ENCODE measurements at regions not wholly inside any gene's neighbourhood (a gene's known extent, or its start where the extent isn't known, plus 50 kb on each side); places are given as distances from the start of the nearest gene placed in this dataset.

DNA sequence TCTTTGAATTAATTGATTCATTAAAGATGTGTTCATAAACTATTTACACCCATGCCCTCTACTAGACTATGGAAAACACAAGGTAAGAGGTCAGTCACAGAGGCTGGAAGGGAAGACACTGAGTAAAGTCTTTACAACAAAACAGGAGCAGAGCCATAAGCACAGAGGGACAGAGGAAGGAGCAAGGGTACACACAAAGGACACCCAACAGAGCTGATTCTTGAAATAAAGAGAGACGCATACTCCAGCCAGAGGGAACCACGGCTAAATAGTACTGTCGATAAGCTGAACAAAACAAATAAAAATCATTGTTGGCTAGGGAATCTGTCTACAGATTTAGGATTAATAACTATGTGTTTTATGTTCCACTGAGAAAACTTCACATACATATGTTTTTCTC lies 289.2 kb downstream of the EFNB2 start:
- no peak for DNase-seq (ENCODE audit: low read depth in 4 of 4, low spot score in 3 of 4)

DNA sequence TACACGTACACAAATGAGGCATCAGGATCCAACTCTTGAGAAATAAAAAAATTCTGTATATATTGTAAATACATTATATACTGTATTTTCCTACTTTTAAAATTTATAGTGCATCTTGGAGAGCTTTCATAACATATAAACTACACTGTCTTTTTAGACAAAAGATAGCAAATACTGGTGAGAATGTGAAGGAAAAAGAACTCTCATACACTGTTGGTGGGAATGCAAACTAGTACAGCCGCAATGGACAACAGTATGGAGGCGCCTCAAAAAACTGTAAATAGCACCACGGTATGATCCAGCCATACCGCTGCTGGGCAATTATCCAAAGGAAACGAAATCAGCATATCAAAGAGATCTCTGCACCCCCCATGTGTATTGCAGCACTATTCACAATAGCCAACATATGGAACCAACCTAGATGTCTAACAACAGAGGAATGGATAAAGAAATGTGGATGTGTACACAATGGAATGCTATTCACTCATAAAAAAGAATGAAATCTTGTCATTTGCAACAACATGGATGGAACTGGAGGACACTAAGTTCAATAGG lies 292.4 kb downstream of the EFNB2 start:
- DNase-seq (ENCODE audit: low read depth in 4 of 4, low spot score in 3 of 4), result no peak

DNA sequence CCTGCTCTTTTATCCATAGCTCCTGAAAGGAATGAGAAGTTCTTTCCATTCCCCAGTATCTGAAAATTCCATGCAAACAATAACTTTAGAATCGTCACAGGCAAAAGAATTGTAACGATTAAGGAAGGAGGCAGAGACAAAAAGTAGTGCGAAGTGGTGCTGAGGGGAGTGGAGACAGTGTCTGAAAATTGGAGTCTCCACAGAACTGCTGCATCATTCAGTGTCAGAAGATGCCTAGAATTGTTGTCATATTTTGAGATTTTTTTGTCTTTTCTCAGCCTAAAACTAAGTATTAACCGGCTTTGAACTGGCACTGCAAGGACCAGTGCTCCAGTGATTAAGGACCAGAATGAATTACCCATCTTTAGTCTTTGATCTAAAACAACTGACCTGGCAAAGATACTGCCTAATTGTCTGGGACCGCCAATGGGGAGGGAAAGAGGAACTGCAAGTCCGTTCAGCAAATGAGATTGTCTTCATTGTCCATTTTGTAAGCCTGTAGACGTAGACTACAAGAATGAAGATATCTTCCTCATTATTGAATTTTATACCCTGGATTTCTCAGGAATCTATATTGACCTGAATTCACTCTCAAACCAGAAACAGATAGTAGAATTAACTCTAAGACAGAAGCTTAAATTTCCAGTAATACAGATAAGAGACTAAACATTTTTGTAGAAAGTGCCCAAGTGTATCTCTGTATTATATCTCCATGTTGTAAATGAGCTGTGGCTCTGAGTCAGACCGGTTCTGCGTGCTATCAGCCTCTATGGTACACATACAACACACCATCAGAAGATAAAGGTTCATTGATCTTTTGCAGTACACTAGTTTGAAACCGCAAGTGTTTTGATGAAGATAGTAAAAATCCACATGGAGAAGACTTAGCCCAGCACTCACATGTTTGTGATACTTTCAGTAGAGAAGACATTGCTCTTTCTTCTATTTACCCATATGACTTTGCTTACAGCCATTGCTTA lies 293.2 kb downstream of the EFNB2 start:
- DNase-seq (ENCODE audit: low read depth in 4 of 4, low spot score in 3 of 4), result no peak

DNA sequence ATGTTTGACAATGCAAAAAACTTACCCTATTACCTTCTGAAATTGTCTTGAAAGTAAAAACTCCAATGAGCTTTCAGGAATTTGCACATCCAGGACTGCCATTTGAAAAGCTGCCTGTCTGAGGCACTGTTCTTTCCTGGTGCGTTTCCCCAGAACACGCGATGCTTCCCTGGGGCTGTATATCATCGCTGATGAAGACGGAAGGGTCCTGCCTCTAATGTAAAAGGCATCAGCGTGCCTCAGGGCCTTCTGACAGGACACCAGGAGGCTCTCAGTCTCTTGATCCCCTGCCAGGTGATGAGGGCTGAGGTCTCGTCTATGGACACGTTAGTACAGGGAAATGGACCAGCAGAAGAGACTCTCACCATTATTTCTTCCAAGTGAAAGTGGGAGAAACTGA lies 296.8 kb downstream of the EFNB2 start:
- DNase-seq (ENCODE audit: low read depth in 4 of 4, low spot score in 3 of 4), result no peak

DNA sequence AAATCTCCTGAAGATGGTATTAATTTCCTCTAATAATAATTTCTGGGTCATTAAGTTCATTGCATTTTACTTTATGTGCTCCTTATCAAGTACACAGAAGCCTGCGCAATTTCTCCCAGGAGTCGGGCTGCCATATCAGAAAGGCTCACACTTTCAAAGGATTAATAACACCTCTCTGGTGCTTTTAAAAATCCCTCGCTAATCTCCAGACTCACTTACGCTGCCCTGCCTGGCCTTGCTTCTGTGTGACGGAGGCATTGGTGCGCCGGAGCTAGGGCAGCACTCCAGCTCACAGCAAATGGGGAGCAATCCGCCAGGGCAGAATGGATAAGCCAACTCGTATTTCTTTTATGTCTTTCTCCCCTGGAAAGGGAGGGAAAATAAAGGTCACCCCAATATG lies 300.8 kb downstream of the EFNB2 start:
- DNase-seq (ENCODE audit: low read depth in 4 of 4, low spot score in 3 of 4), result no peak

DNA sequence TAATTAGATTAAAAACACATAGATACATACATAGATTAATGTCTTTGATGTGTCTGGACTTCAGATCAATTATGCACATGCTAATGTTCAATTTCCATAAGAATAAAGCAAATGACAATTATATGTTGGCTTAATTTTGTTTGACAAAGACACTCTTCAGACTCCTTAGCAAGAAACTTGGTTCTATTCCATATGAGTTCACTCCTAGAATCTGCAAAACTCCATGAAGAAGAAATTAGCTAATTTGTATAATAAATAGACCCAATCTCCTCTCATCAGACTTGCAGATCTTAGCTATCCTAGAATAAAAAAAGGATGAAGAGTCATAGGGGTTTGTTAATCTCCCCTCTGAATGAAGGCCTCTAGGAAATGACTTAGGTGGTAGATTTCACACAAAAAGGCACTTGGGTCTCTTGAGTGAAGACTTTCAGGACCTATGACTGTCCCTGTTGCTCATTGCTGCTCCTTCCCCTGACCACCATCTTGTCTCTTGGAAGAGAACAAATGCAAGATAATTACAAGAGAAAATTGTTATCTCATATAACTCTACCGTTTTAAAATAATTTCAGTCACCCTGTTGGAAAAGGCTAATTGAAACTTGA lies 302.2 kb downstream of the EFNB2 start:
- no peak for DNase-seq (ENCODE audit: low read depth in 4 of 4, low spot score in 3 of 4)

DNA sequence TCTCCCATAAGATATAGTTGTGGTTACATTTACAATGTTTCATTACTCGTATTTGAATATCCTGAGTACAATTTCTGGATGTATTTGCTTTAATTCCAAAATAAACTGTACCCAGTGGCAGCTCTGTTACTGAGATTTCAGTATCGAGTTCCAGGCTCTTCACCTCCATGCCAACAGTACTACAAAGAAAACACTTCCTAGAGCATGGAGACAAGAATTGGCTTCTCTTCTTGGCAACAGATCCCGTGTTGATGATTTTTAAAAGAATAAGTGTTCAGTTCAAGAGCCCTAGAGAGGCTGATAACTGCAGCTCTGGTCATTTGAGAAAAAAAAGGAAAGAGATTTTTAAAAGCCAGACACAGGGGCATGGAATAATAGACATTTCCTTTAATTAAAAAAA lies 302.8 kb downstream of the EFNB2 start:
- DNase-seq (ENCODE audit: low read depth in 4 of 4, low spot score in 3 of 4), result no peak

DNA sequence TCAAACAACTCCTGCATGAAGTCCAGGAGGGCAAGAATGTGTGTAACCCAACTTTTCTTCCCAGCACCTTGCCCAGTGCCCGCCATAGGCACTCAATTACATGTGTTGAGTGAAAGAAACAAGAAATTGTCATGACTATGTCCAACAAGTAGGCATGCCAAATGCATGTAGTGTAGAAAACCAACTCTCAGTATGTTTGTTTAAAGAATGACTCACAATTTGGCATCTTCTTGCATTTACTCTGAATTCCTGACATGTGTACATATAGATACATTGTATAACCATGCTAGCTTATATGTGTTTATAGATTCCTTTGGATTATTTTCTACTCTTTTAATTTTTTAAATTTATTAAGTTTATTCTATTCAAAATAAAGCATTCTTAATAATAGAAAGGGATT lies 305.0 kb downstream of the EFNB2 start:
- no peak for DNase-seq (ENCODE audit: low read depth in 4 of 4, low spot score in 3 of 4)

DNA sequence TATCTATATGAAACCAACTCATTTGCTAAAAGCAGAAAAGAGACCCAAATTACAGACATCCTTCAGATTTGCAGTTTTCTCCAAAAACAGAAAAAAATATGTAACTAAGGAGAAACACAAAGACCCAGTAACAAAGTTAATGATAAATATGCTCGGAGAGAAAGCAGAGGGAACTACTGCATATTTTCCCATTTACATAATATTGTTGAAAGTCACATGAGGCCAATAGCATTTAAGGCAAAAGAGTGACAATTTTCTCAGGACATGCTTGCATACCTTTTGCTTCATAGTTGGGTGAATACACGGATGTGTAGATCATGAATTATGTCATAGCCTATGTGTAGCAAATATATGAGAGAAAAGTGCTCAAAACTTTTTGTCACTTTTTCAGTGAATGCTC lies 310.3 kb downstream of the EFNB2 start:
- DNase-seq (ENCODE audit: low read depth in 4 of 4, low spot score in 3 of 4), result no peak

DNA sequence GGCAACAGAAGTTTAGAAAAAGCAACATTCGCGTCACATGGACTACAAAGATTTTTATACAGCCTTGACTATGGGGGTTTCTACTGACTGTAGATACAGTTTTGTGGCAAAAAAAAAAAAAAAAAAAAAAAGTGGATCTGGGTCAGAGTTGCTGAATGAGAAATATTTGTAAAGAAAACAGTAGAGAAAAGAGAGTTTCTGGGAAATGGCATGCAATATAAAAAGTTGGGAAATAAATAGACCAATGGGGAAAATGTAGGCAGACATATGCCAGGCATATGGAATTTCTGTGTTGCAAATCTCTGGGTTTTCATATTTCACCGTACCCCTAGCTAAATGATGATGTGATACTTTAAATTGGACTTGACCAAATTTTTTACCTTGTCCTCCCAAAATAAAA lies 315.3 kb downstream of the EFNB2 start:
- no peak for DNase-seq (ENCODE audit: low read depth in 4 of 4, low spot score in 3 of 4)

DNA sequence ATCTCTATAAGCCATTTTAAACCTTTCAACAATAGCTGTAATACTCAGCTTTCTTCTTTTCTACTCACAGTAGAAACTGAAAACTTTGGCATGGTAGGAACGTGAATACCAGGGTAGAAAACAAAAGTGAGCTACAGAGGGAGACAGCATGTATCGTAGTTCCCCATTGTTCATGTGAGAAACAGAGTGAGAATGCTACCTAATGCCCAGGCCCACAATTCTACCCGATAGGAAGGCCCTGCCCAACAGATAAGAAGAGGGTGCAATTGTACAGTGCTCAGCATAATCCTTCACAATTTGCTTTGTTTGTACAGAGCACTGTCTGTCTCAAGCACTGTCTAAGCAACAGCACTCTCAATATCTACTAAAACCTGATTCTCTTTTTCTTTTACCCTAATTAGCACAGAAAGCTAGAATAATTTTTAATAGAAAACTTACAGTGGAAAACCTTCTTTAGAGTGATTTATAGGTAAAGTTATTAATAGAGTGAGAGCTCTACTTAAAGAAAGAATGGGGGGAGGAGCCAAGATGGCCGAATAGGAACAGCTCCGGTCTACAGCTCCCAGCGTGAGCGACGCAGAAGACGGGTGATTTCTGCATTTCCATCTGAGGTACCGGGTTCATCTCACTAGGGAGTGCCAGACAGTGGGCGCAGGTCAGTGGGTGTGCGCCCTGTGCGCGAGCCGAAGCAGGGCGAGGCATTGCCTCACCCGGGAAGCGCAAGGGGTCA lies 322.3 kb downstream of the EFNB2 start:
- no peak for DNase-seq (ENCODE audit: low read depth in 4 of 4, low spot score in 3 of 4)

DNA sequence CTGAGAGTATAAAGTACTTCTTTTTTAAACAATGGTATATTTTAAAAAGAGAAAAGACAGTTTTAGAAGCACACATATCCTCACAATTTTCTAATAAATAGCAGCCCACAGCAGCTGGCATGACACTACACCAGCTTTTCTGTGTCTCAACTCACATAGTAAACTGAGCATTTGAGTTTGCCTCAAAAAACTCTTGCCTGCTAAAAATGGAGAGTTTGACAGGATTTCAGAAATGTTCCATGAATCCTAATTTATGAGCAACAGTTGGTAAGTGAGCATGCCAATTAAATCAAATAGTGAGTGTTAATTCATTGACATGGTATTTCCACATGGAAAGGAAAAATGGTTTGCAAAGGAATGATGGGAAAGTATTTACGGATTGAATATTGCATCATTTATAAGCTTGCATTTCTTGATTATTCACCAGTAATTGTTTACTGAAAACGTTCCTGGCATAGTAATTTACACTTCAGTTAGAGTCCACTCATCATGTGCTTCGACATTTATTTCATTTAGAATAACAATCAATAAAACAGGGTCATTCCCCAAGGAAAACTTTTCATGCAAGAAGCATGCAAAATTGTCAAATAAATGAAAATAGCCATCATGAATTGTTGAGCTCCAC lies 323.0 kb downstream of the EFNB2 start:
- DNase-seq (ENCODE audit: low read depth in 4 of 4, low spot score in 3 of 4), result no peak

DNA sequence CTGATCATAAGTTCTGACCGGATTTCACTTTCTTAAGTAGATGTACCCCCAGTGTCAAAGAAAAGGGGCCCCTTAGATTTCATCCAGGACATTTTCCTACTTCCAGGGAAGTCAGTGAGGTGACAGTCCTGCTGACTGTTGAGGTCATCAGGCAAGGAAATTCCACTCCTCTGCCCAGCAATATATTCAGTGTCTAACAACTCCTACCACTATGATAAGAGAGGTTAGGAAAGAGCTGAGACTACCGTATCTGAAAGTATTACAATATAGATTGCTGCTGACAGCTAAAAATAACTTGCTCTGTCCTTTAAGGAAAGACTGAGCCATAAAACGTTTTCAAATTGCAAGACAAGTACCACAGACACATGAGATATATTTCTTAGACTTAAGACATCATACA lies 325.1 kb downstream of the EFNB2 start:
- DNase-seq (ENCODE audit: low read depth in 4 of 4, low spot score in 3 of 4), result no peak

DNA sequence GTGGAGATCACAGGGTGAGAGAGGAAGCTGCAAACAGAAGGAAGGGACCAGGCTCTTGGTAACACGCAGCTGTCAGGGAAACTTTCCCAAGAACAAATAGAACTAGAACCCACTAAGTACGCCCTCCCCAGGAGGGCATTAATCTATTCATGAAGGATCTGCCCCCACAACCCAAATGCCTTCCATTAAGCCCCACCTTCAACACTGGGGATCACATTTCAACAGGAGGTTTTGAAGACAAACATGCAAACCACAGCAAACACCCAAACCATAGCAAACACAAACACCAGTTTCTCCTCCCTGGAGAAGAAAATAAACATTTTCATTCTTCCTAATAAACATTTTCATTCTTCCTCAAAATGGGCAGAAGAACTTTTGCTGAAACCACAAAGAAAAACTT lies 329.6 kb downstream of the EFNB2 start:
- no peak for DNase-seq (ENCODE audit: low read depth in 4 of 4, low spot score in 3 of 4)

DNA sequence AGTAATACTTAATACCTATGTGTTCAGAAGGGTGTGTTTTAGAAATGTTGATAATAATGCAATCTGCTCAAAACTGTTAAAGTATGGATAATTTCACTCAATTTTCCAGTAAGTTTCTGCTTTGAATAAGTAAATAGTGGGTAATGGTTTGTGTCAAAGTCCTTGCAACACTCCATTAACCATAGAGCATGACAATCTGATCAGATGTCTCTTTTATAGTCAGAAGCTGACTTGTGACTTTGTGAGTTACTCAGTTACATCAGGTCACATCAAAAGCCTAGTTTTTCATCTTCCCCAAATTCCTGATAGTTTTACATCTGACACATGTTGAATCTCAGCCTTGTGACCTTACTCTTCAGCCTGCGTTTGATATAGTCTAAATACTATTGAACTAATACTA lies 338.0 kb downstream of the EFNB2 start:
- DNase-seq (ENCODE audit: low read depth in 4 of 4, low spot score in 3 of 4), result no peak

DNA sequence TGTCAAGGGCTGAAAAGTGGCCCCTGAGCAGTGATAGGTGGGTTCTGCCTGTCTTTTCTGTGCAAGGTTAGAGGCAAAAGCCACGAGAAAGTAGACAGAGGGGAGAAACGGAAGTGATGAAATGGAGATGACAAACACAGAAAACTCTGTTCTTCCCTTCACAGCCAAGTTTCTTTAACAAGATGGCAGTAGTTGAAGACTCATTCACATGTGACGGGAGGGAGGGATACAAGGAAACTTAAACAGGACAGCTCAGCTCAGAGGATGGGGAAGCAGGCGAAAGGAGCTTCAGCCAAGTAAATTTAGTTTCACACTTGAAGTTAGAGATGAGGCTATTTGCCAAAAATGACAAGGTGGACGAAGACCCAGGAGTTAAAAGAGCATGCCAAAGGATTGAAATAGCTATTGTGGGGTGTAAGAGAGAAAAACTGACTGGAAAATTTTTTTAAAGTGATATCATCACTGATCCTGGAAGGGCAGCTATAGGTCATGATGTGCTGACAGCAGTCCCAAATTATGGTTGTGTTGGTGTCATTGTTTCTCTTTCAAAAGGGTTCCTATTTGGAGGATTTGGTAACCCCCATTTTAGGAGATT lies 347.9 kb downstream of the EFNB2 start:
- no peak for DNase-seq (ENCODE audit: low read depth in 4 of 4, low spot score in 3 of 4)

DNA sequence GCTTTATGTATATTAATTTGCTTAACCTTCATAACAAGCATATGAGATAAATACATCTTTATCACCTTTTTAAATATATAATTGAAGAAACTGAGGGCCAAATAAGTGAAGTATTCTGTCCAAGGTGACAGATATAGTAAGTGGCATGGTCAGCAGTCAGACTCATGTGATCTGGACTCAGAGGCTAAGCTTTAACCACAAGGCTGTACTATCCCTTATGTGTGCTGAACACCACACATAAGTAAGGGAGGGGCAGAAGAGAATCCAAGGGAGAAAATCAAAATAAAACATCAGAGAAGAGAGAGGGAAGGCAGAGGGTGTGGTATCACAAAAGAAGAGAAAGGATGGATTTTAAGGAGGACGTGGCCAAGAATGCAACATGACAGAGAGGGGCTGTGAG lies 348.4 kb downstream of the EFNB2 start:
- DNase-seq (ENCODE audit: low read depth in 4 of 4, low spot score in 3 of 4), result no peak

DNA sequence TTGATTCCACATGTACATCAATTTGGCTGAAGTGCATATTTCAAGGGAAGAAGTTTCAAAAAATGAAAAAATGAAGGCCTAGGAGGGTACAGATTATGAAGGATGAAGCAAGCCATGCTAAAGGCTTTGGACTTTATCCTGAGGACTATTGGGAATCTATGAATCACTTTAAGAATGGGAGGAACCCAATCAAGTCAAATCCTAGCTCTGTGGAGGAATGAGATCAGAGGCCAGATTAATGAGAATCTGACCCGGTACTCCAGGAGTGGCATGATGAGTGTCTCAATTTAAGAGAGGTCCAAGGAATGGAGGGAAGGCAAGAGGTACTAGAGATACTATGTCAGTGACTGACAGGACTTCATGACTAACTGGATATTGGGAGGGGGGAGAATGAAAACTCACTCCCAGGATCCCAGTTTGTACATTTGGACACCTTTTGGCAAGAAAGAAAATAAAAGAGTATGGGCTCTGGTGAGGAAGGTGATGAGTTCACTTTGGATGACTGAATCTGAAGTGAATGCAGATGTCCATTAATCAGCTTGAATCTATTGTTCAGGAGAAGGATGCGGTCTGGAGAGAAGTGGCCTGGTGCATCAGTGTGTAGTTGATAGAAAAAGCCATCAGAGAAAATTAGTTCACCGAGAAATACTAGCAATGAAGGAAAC lies 349.0 kb downstream of the EFNB2 start:
- no peak for DNase-seq (ENCODE audit: low read depth in 4 of 4, low spot score in 3 of 4)

DNA sequence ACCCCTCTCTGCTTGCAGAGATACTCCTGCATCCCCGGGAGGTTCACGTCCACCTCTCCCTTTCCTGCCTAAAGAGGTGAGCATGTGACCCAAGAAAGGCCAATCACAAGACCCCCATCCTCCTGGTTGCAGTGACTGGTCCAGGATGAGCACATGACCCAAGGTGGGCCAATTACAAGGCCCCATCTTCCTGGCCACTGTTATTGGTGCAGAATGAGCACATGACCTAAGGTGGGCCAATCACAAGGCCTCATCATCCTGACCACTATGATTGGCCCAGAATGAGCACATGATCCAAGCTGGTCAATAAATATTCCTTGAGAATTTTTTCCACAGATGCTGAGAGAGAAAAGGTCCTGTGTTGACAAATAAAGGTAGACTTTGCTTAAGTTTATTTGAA lies 350.7 kb downstream of the EFNB2 start:
- no peak for DNase-seq (ENCODE audit: low read depth in 4 of 4, low spot score in 3 of 4)
